Stimulated activated CD4-positive, alpha-beta T cell treated with anti-CD3 and anti-CD28 coated beads, Interleukin-1b, Interleukin-23, amount 100 ng/mL, for 48 hours (primary cell): ENCODE measurements at regions not wholly inside any gene's neighbourhood (a gene's known extent, or its start where the extent isn't known, plus 50 kb on each side); places are given as distances from the start of the nearest gene placed in this dataset.
"Not testable (repeated sequence)": the region's sequence is repeated elsewhere in the genome, so short reads cannot be mapped to it uniquely, and the experiment has no call there.

Experiments used
- DNase-seq: peaks from one replicate; pipeline ENCODE4 v3.0.0-alpha.2; 2020

- not testable (repeated sequence) for DNase-seq
Measured at GRCh38 chr1:60913708-60914107, 168.7 kb upstream of the NFIA start.

GRCh38 chr1:60913039-60913438 lies 169.3 kb upstream of the NFIA start:
- DNase-seq = no peak

- no peak for DNase-seq
Measured at GRCh38 chr1:60911966-60912697, 170.2 kb upstream of the NFIA start.

- no peak for DNase-seq
Measured at GRCh38 chr1:60908159-60908558, 174.2 kb upstream of the NFIA start.

- DNase-seq = no peak
Measured at GRCh38 chr1:60906526-60906925, 175.8 kb upstream of the NFIA start.

- no peak for DNase-seq
Measured at GRCh38 chr1:60906039-60906438, 176.3 kb upstream of the NFIA start.

- DNase-seq = no peak
Measured at GRCh38 chr1:60904099-60904851, 178.1 kb upstream of the NFIA start.

- DNase-seq = no peak
Measured at GRCh38 chr1:60903591-60903990, 178.8 kb upstream of the NFIA start.

- DNase-seq = no peak
Measured at GRCh38 chr1:60899464-60899863, 182.9 kb upstream of the NFIA start.

GRCh38 chr1:60898987-60899386 lies 183.4 kb upstream of the NFIA start:
- DNase-seq = peak; percentile 39

- no peak for DNase-seq
Measured at GRCh38 chr1:60898413-60898812, 183.9 kb upstream of the NFIA start.

GRCh38 chr1:60896701-60897363 lies 185.5 kb upstream of the NFIA start:
- no peak for DNase-seq

- DNase-seq = no peak
Measured at GRCh38 chr1:60895701-60896100, 186.7 kb upstream of the NFIA start.

- no peak for DNase-seq
Measured at GRCh38 chr1:60895252-60895651, 187.1 kb upstream of the NFIA start.

- no peak for DNase-seq
Measured at GRCh38 chr1:60894741-60895140, 187.6 kb upstream of the NFIA start.

- DNase-seq = no peak
Measured at GRCh38 chr1:60894130-60894529, 188.2 kb upstream of the NFIA start.

GRCh38 chr1:60893136-60893930 lies 189.0 kb upstream of the NFIA start:
- no peak for DNase-seq

- no peak for DNase-seq
Measured at GRCh38 chr1:60891765-60892164, 190.6 kb upstream of the NFIA start.

- DNase-seq = no peak
Measured at GRCh38 chr1:60891281-60891680, 191.1 kb upstream of the NFIA start.

GRCh38 chr1:60890664-60891063 lies 191.7 kb upstream of the NFIA start:
- DNase-seq = no peak

- no peak for DNase-seq
Measured at GRCh38 chr1:60889709-60890108, 192.7 kb upstream of the NFIA start.

- DNase-seq = no peak
Measured at GRCh38 chr1:60888126-60888525, 194.2 kb upstream of the NFIA start.

- DNase-seq = no peak
Measured at GRCh38 chr1:60886793-60887331, 195.5 kb upstream of the NFIA start.
